GM19240 (cell line): ENCODE measurements at regions not wholly inside any gene's neighbourhood (a gene's known extent, or its start where the extent isn't known, plus 50 kb on each side); places are given as distances from the start of the nearest gene placed in this dataset.

Experiments used
- DNase-seq: peaks from one replicate; pipeline ENCODE4 v3.0.0; 2011; ENCODE audit warnings: low spot score; ENCODE audit not compliant: insufficient read length

GRCh38 chr1:209390764-209391163 is 192.8 kb upstream of the CAMK1G start:
- DNase-seq, result no peak

- no peak for DNase-seq
These were observed 191.7 kb upstream of the CAMK1G start for GRCh38 chr1:209391792-209392191.

DNA sequence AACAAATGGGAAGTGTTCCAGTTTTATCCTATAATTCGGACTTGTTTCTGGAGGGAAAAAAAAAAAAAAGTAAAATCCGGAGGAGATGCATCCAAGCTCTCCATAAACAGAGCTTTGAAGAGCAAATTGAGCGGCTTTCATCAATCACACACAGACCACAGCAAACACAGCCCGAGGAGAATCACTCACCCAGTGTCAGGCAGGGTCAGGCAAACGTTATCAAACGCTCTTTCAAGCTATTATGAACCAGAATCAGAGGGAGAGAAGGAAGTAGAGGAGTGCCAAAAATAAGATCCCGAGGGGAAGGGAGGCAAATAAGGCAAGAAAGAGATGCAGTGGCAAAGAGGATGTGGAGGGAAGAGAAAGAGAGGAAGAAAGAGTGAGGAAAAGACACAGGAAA is 188.3 kb upstream of the CAMK1G start:
- DNase-seq, result no peak

DNA sequence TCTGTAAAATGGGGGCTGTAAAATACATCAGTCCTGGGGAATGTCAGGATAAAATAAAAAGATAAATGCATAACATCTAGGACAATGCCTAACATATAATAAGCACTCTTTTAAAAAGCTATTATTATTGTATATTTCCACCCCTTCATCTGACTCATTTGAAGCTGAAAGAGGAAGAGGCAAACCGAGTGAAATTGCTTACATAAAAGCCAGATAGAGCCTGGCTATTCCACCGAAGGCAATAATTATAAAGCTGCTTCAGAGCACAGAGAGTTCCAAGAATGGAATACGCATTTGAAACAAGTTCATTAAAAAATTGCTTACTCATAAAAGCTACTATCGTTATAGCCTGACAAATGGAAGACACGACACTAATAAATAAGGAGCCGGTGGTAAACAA is 186.1 kb upstream of the CAMK1G start:
- no peak for DNase-seq

GRCh38 chr1:209397910-209398309 is 185.6 kb upstream of the CAMK1G start:
- DNase-seq, result no peak

GRCh38 chr1:209398313-209398991 is 185.1 kb upstream of the CAMK1G start:
- DNase-seq, result no peak

- no peak for DNase-seq
These were observed 183.7 kb upstream of the CAMK1G start for GRCh38 chr1:209399800-209400199.

DNA sequence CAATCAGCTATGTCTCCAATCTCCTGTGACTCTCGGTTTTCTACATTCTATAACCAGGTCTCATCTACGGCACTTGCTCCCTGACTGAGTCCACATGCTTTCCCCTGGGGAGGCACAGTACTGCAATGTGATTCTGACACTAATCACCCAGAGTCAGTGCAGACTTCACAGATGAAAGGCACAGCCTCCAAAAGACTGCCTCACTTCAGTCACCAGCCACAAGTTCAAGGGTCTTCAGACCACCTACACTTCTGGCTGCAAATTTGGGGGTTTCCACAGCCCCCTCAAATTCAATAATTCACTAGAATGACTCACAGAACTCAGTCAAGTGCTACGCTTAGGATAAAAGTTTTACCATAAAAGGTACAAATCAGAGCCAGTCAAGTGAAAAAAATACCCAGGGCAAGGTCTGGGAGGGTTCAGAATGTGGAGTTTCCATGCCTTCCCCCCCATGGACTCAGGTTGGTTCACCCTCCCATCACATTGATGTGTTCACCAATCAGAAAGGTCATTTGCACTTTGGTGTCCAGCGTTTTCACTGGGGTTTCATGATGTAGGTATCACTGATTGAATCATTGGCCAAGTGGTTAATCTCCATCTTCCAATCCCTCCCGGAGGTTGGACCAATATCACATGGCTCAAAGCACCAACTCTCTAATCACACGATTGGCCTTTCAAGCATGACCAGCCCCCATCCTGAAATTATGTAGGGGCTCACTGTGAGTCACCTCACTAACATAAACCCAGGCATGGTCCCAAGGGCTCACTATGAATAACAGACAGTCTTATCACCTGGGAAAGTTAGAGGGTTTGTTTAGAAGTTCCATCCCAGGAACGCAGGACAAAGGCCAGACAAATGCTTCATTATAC is 182.9 kb upstream of the CAMK1G start:
- DNase-seq, result no peak

GRCh38 chr1:209402697-209403096 is 180.8 kb upstream of the CAMK1G start:
- no peak for DNase-seq

DNA sequence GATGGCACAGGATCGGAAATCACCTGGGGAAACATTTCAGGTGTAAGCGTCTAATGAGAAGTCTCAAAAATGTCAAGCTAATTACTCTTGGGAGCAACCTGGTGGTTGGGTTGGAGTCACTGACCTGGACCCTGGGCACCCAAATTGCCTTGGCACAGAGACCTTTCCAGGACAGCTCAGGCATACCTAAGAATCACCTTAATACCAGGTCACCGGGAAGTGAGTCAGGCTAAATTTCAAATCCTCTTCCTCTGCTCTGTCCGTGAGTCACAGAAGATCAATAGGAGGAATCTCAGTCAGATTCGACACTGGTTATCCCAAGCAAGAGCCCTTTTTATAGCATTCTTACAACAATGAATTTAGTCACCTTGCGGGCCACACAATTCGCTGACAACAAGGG is 179.6 kb upstream of the CAMK1G start:
- no peak for DNase-seq

- no peak for DNase-seq
These were observed 178.9 kb upstream of the CAMK1G start for GRCh38 chr1:209404577-209404976.

DNA sequence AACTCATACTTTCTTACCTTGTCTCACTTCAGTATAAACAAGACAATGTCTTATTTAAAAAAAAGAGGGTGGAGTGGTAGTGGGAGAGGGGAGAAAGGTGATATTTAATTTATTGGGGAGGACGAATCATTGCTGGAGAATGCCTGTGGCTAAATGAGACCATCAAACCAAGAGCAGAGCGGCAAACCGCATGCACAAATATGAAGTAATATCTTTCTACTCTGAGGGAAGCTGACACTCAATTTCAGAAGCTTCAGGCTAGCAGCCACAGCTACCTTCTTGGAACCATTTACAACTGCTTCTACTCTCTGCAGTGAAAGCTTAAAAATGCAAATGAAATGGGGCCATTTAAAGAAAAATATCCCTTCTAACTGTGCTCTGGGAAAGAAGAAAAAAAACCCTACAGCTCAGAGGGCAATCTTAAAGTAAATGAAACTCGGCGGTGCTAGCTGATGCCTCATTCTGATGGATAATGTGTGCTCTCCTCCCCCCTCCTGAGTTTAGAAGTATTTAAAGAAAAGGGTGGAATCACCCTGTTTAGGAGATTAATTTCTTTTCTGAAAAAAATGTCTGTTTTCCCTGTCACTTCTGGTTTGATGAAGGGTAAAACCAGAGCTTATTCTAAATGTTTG is 178.2 kb upstream of the CAMK1G start:
- DNase-seq, result no peak

GRCh38 chr1:209406168-209406567 is 177.3 kb upstream of the CAMK1G start:
- no peak for DNase-seq

DNA sequence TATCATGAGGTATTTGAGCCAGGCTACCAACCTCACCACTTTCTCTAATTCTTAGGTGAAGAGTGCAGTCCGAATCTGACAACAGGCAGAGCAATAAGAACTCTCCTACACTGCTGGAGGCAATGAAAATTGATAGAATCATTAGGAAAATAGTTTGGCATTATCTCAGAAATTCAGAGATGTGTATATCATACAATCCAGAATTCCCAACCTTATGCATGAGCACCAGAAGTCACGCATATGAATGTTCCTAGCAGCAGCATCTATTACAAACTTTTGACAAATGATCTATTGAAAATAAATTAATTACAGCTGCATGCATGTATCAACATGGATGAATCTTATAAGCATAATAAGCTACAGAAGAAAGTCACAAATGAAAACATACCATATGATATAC is 176.9 kb upstream of the CAMK1G start:
- no peak for DNase-seq

- DNase-seq, result no peak
These were observed 173.7 kb upstream of the CAMK1G start for GRCh38 chr1:209409780-209410179.

- no peak for DNase-seq
These were observed 172.0 kb upstream of the CAMK1G start for GRCh38 chr1:209411491-209411929.

DNA sequence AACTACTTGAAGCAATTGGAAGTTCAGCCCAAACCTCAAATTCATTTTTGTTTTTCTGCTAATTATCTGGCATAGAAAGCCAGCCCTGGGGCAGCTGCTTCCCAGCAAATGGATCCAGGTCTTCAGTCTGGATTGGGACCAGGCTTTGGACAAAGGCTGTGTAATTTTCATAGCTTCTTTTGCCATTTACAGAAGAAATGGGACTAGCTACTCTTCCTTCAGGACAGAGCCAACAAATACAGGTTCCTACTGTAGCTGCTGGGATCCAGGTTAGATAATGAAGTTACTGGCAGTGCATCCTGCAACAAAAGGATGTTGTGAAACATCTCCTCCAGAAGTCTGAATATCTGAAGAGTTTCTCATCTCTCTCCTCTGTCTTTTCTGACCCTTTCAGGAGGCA is 171.5 kb upstream of the CAMK1G start:
- DNase-seq, result no peak

GRCh38 chr1:209412566-209412965 is 170.9 kb upstream of the CAMK1G start:
- no peak for DNase-seq

- no peak for DNase-seq
These were observed 170.5 kb upstream of the CAMK1G start for GRCh38 chr1:209413062-209413461.

DNA sequence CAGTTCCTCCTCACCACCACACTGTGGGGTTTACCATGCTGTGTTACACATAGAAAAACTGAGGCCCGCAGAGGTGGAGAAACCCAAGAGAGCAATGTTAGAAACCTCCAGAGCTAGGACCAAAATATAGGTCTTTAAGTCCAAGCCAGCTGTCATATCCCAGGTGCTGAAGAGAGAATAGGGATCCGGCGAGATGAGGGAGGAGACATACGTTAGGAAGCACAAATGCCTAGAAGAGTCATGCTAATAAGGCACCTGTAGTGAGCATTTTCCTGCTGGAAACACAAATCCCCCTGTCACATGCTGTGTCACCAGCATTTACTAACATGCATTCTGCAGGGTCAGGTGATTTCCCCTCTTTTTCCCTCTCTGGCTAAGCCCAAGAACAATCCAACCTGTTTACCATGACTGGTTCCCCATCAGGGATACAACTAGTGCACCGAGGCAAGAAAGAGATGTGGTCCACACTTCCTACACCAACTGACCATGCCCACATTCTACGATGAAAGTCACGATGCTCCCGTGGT is 168.6 kb upstream of the CAMK1G start:
- no peak for DNase-seq

DNA sequence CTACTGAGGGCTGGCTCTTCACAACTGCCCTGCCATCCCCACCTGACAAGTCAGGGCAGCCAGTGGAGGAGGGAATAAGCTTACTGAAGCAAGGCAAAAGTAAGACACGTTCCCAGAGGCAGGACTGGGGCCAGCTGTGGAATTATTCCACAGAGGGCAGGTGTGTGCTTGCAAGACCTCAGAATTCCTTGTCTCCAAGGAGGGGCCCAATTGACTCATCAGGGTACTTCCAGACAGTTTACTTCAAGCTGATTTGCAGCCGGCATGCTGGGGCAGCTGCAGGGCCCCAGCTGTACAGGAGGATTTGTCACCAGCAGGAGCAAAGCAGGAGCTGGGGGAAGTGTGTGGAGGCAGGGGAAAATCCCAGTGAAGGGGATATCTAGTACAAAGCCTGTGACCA is 167.5 kb upstream of the CAMK1G start:
- no peak for DNase-seq

DNA sequence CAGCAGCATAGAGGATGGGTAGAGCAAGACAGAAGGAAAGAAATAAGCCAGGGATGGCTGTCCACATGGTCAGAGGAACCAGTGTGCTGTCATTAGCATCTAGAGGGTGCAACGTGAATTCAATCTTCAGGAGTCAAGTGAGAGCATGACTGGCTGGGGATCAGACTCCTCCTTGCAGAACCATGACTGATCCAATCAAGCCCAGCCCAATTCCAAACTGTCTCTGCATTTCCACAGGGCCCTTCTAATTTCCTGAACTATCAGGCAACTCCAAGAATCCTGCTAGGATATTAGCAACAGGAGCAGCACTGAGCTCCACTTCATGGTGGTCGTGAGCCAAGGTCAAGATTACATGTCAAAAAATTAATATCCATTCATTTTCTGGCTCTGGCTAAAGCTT is 166.8 kb upstream of the CAMK1G start:
- no peak for DNase-seq
